ENCODE measurements at regions not wholly inside any gene's neighbourhood (a gene's known extent, or its start where the extent isn't known, plus 50 kb on each side); places are given as distances from the start of the nearest gene placed in this dataset.
"Not testable (repeated sequence)": the region's sequence is repeated elsewhere in the genome, so short reads cannot be mapped to it uniquely, and the experiment has no call there.

GRCh38 chr3:72078676-72079368, 293.9 kb upstream of the PROK2 start:
- TF ChIP-seq, protein P1, sequence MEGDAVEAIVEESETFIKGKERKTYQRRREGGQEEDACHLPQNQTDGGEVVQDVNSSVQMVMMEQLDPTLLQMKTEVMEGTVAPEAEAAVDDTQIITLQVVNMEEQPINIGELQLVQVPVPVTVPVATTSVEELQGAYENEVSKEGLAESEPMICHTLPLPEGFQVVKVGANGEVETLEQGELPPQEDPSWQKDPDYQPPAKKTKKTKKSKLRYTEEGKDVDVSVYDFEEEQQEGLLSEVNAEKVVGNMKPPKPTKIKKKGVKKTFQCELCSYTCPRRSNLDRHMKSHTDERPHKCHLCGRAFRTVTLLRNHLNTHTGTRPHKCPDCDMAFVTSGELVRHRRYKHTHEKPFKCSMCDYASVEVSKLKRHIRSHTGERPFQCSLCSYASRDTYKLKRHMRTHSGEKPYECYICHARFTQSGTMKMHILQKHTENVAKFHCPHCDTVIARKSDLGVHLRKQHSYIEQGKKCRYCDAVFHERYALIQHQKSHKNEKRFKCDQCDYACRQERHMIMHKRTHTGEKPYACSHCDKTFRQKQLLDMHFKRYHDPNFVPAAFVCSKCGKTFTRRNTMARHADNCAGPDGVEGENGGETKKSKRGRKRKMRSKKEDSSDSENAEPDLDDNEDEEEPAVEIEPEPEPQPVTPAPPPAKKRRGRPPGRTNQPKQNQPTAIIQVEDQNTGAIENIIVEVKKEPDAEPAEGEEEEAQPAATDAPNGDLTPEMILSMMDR (IDR thresholded peaks at IDR 0.05) = no peak
- TF ChIP-seq ZFX (IDR thresholded peaks at IDR 0.05; ENCODE audit: borderline replicate concordance) = no peak
- H3K27ac ChIP-seq = no peak overlapping the region

DNA sequence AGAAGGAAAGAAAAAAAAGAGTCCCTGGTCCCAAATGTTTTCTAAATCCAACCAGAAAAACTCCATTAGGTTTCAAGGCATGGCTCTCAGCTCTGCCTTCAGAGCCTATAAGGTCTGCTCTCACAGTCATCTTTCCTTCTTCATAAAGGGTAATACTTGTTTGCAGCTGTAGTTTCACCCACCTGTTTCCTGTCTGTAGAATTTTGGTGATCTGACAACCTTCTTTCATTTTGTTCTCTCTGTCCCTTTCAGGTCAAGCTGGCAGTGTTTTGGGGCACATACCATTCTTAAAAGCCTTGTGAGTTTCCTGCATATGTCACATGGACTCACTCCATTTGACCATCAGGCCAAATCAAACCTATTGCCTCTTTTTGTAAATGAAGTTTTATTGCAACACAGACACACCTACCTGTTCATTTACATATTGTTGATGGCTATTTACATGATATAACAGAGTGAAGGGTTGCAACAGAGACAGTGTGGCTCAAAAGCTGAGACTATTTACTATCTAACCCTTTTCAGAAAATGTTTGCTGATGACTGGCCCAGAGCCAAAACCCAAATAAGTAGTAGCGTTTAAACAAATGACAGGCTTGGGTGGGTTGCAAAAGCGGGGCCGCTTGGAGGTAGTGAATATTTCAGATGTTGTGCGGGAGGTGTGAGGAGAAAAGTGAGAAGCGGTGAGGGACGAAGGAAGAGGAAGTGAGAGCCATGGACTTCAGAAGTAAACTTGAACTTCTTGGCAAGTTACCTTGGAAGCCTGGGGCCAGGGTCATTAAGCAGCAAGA, 292.7 kb upstream of the PROK2 start:
- no peak for TF ChIP-seq ZFX (IDR thresholded peaks at IDR 0.05; ENCODE audit: borderline replicate concordance)
- TF ChIP-seq, protein P1 (IDR thresholded peaks at IDR 0.05) = no peak
- H3K27ac ChIP-seq = no peak overlapping the region

- not testable (repeated sequence) for H3K27ac ChIP-seq
These were observed 290.9 kb upstream of the PROK2 start for GRCh38 chr3:72075848-72076247.

- no peak overlapping the region for H3K27ac ChIP-seq
- TF ChIP-seq ZFX (IDR thresholded peaks at IDR 0.05; ENCODE audit: borderline replicate concordance) = no peak
- TF ChIP-seq, protein P1 (IDR thresholded peaks at IDR 0.05) = no peak
These were observed 286.7 kb upstream of the PROK2 start for GRCh38 chr3:72071624-72072023.

GRCh38 chr3:72070005-72070404, 285.1 kb upstream of the PROK2 start:
- no peak for TF ChIP-seq ZFX (IDR thresholded peaks at IDR 0.05; ENCODE audit: borderline replicate concordance)
- TF ChIP-seq, protein P1 (IDR thresholded peaks at IDR 0.05) = no peak
- no peak overlapping the region for H3K27ac ChIP-seq

DNA sequence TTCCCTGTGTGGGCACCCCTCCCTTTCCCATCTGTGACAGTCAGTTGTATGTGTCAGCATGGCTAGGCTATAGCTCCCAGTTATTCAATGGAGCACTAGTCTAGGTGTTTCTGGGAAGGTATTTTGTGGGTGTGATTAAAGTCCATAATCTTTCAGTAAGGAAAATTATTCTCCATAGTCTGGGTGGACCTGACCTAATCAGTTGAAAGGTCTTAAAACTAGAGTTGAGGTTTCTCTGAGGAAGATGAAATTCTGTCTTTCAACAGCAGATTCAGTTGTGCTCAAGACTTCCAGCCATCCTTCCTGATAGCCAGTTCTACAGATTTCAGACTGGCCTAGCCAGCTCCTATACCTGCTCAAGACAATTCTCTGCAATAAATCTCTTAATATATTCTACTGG, 284.6 kb upstream of the PROK2 start:
- H3K27ac ChIP-seq = no peak overlapping the region
- TF ChIP-seq, protein P1 (IDR thresholded peaks at IDR 0.05) = no peak
- no peak for TF ChIP-seq ZFX (IDR thresholded peaks at IDR 0.05; ENCODE audit: borderline replicate concordance)

DNA sequence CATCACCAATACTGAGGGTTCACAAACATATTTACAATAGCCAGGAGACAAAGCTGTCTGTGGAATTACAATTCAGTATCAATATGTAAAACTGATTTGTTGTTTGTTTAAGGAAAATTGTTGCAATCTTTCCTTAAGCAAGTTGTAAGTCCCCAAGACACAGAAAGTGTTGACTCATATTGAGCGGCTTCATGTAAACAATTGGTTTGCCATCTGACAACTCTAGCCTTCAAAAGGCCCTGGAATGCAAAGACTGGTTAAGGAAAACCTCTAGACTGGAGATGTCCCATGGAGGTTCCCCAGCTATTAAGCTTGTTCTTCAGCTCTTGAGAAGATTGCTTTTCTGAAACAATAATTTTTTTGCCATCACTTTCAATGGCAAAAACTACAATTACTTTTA, 283.7 kb upstream of the PROK2 start:
- no peak overlapping the region for H3K27ac ChIP-seq
- TF ChIP-seq, protein P1 (IDR thresholded peaks at IDR 0.05) = no peak
- no peak for TF ChIP-seq ZFX (IDR thresholded peaks at IDR 0.05; ENCODE audit: borderline replicate concordance)
